Loucy (cell line): ENCODE measurements at regions not wholly inside any gene's neighbourhood (a gene's known extent, or its start where the extent isn't known, plus 50 kb on each side); places are given as distances from the start of the nearest gene placed in this dataset.

ENCODE experiments used
- CTCF ChIP-seq: fragments of 200-600 bp; sonication (generic); conservative IDR thresholded peaks from 2 replicates; pipeline ENCODE4 v1.5.1; 2014; ENCODE audit warnings: mild to moderate bottlenecking, antibody characterized with exemption, low read length
- EZH2phosphoT487 ChIP-seq: fragments of 200-600 bp; IDR thresholded peaks from 2 replicates; pipeline ENCODE4 v1.6.1; 2018; ENCODE audit warnings: antibody characterized with exemption, mild to moderate bottlenecking, moderate library complexity, borderline replicate concordance

GRCh38 chr6:40764726-40765125, 177.6 kb upstream of the LRFN2 start:
- TF ChIP-seq CTCF: no peak
- TF ChIP-seq EZH2phosphoT487: no peak
